ENCODE measurements at regions not wholly inside any gene's neighbourhood (a gene's known extent, or its start where the extent isn't known, plus 50 kb on each side); places are given as distances from the start of the nearest gene placed in this dataset.

- H3K4me3 ChIP-seq (ENCODE audit: low read depth in 2 of 2, low read length in 2 of 2), result no peak overlapping the region
Observed at GRCh38 chr19:31170046-31170445, 179.2 kb downstream of the TSHZ3 start.

DNA sequence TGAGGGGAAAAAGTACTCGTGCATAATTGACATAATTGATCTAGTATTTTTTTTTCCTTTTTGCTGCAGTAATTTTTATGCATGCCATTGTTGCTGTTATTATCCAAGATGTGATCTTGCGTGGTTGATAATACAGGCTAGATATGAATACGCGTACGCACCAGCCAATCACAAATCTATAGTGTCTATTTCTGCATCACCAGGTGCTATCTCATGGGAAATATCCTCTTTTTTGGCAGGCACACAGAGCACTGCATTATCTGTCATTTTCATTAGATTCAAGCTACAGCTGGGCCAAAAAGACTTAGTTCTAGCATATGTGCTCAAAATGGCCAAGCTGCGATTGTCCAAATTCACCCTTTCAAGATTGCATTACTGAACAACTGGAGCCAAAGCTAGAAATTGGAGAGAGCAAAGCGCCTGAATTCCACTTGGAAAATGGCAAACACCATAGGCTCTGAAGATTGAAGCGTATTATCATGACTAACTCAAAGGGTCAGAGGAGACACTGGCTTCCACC is 181.1 kb downstream of the TSHZ3 start:
- H3K9me3 ChIP-seq (ENCODE audit: control insufficient read depth, insufficient read depth, low read depth, low read length), result no peaks in the 10 kb centered on the region
- TF ChIP-seq CTCF (IDR thresholded peaks at IDR 0.05) (no peak), TCF7L2 (IDR thresholded peaks at IDR 0.05; ENCODE audit: low read depth, low read length) (no peak), POLR2AphosphoS5 (IDR thresholded peaks at IDR 0.05; ENCODE audit: low read depth, low read length) (no peak), SIN3A (IDR thresholded peaks at IDR 0.05; ENCODE audit: borderline replicate concordance, insufficient read depth, low read depth, low read length) (no peak)
- TF ChIP-seq, protein P1, sequence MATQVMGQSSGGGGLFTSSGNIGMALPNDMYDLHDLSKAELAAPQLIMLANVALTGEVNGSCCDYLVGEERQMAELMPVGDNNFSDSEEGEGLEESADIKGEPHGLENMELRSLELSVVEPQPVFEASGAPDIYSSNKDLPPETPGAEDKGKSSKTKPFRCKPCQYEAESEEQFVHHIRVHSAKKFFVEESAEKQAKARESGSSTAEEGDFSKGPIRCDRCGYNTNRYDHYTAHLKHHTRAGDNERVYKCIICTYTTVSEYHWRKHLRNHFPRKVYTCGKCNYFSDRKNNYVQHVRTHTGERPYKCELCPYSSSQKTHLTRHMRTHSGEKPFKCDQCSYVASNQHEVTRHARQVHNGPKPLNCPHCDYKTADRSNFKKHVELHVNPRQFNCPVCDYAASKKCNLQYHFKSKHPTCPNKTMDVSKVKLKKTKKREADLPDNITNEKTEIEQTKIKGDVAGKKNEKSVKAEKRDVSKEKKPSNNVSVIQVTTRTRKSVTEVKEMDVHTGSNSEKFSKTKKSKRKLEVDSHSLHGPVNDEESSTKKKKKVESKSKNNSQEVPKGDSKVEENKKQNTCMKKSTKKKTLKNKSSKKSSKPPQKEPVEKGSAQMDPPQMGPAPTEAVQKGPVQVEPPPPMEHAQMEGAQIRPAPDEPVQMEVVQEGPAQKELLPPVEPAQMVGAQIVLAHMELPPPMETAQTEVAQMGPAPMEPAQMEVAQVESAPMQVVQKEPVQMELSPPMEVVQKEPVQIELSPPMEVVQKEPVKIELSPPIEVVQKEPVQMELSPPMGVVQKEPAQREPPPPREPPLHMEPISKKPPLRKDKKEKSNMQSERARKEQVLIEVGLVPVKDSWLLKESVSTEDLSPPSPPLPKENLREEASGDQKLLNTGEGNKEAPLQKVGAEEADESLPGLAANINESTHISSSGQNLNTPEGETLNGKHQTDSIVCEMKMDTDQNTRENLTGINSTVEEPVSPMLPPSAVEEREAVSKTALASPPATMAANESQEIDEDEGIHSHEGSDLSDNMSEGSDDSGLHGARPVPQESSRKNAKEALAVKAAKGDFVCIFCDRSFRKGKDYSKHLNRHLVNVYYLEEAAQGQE (IDR thresholded peaks at IDR 0.05; ENCODE audit: insufficient read depth in 1 of 2, low read depth in 2 of 2, low read length in 1 of 2), result no peak
- intact Hi-C loops (cut with micrococcal nuclease; ENCODE audit: unreplicated experiment), result no loop called here
- DNase-seq (ENCODE audit: low read depth, low spot score) (no peak), ATAC-seq (no peak)
- no peak overlapping the region for H3K4me3 ChIP-seq (ENCODE audit: low read depth in 2 of 2, low read length in 2 of 2)
- in situ Hi-C loops (cut with HindIII; ENCODE audit: low pct_unique_long_range_greater_than_20kb, low sequenced_read_pairs), result no loop called here
- H3K4me1 ChIP-seq (ENCODE audit: control insufficient read depth, insufficient read depth, low read length), result no peaks in the 10 kb centered on the region
- H3K27ac ChIP-seq (ENCODE audit: low read length), result no peak overlapping the region
- ChIA-PET POLR2A (no interaction called here), CTCF (no interaction called here)
- H3K27me3 ChIP-seq (ENCODE audit: control insufficient read depth, insufficient read depth, low read length), result no peaks in the 10 kb centered on the region
- no TSS peak for BruUV-seq (replicated peaks)
- no peaks in the 10 kb centered on the region for H3K36me3 ChIP-seq (ENCODE audit: control insufficient read depth, insufficient read depth, low read length)

More at GRCh38 chr19:31170046-31170445, 179.2 kb downstream of the TSHZ3 start:
- no peaks in the 10 kb centered on the region for H3K4me1 ChIP-seq (ENCODE audit: control insufficient read depth, insufficient read depth, low read length)
- TF ChIP-seq TCF7L2 (IDR thresholded peaks at IDR 0.05; ENCODE audit: low read depth, low read length), result no peak
- TF ChIP-seq SIN3A (IDR thresholded peaks at IDR 0.05; ENCODE audit: borderline replicate concordance, insufficient read depth, low read depth, low read length), result no peak
- TF ChIP-seq CTCF (IDR thresholded peaks at IDR 0.05), result no peak
- ATAC-seq (no peak), DNase-seq (ENCODE audit: low read depth, low spot score) (no peak)
- H3K27me3 ChIP-seq (ENCODE audit: control insufficient read depth, insufficient read depth, low read length), result no peaks in the 10 kb centered on the region
- ChIA-PET POLR2A (no interaction called here), CTCF (no interaction called here)
- no peaks in the 10 kb centered on the region for H3K9me3 ChIP-seq (ENCODE audit: control insufficient read depth, insufficient read depth, low read depth, low read length)
- intact Hi-C loops (cut with micrococcal nuclease; ENCODE audit: unreplicated experiment), result no loop called here
- H3K36me3 ChIP-seq (ENCODE audit: control insufficient read depth, insufficient read depth, low read length), result no peaks in the 10 kb centered on the region
- in situ Hi-C loops (cut with HindIII; ENCODE audit: low pct_unique_long_range_greater_than_20kb, low sequenced_read_pairs), result no loop called here
- no TSS peak for BruUV-seq (replicated peaks)
- H3K27ac ChIP-seq (ENCODE audit: low read length), result no peak overlapping the region

Measured in Panc1 (cell line).